B cell (primary cell): ENCODE measurements at regions not wholly inside any gene's neighbourhood (a gene's known extent, or its start where the extent isn't known, plus 50 kb on each side); places are given as distances from the start of the nearest gene placed in this dataset.

Source experiments
- ATAC-seq: fragments of 200-7000 bp; cut with Tn5 transposase; one replicate; pipeline ENCODE4 v1.10.0; 2021; ENCODE audit warnings: low read depth, mild to moderate bottlenecking, moderate number of reproducible peaks, moderate library complexity
- CTCF ChIA-PET: fragments of 350-600 bp; sonication (Branson Sonifier 250); formaldehyde crosslinking; loops from one replicate; lab custom pipeline; 2021; ENCODE audit warnings: antibody characterized with exemption, inconsistent platforms; lab: Charles Lee
- POLR2A ChIA-PET: fragments of 350-600 bp; sonication (Branson Sonifier 250); formaldehyde crosslinking; loops from one replicate; lab custom pipeline; 2021; ENCODE audit warnings: antibody characterized with exemption; lab: Charles Lee
- DNase-seq: peaks from one replicate; pipeline ENCODE4 v3.0.0; 2013
- H2AFZ ChIP-seq: 2 replicates; pipeline ENCODE4 v1.6.1; 2012; ENCODE audit warnings: mild to moderate bottlenecking, low read depth, low read length; ENCODE audit not compliant: insufficient read depth, poor library complexity, severe bottlenecking
- H3K27ac ChIP-seq, 2 donors: 1 replicate in 1 of 2; 2 replicates in 1 of 2; pipeline ENCODE4 v1.5.1; 2012 to 2013; ENCODE audit warnings: low read length in 2 of 2, mild to moderate bottlenecking in 2 of 2, moderate library complexity in 1 of 2
- H3K27me3 ChIP-seq, 4 experiments: fragments of 200-600 bp in 1 of 4; sonication (generic) in 1 of 4; replicated peaks in 1 of 4; 1 replicate in 2 of 4; 2 replicates in 2 of 4; pipeline versions ENCODE4 v1.6.1 to v1.7.0; 2013 to 2016; ENCODE audit warnings: low read length in 3 of 4, mild to moderate bottlenecking in 2 of 4, mixed read lengths in 1 of 4, moderate library complexity in 1 of 4; ENCODE audit not compliant: insufficient read depth in 4 of 4, control insufficient read depth in 3 of 4; ENCODE audit errors: control extremely low read depth in 1 of 4
- H3K36me3 ChIP-seq, 2 experiments: replicated peaks in 1 of 2; 1 replicate in 1 of 2; 2 replicates in 1 of 2; pipeline versions ENCODE4 v1.6.1 to v1.7.1; 2013; ENCODE audit warnings: low read length in 1 of 2; ENCODE audit not compliant: insufficient read depth in 2 of 2, control insufficient read depth in 1 of 2; ENCODE audit errors: control extremely low read depth in 1 of 2, extremely low read depth in 1 of 2
- H3K4me1 ChIP-seq, 2 donors: fragments of 200-600 bp in 1 of 2; sonication (generic) in 1 of 2; 1 replicate in 1 of 2; 2 replicates in 1 of 2; pipeline versions ENCODE4 v1.5.1 to v1.6.1; 2013 to 2017; ENCODE audit warnings: low read length in 2 of 2; ENCODE audit not compliant: control insufficient read depth in 2 of 2, insufficient read depth in 2 of 2
- H3K4me2 ChIP-seq: replicated peaks from 2 replicates; pipeline ENCODE3; 2012; ENCODE audit warnings: mild to moderate bottlenecking, low read depth, low read length; ENCODE audit not compliant: poor library complexity, severe bottlenecking
- H3K4me3 ChIP-seq, 5 experiments: fragments of 200-600 bp in 1 of 5; sonication (generic) in 1 of 5; 1 replicate in 3 of 5; 2 replicates in 2 of 5; pipeline versions ENCODE4 v1.5.1 to v1.7.0; 2011 to 2016; ENCODE audit warnings: low read length in 4 of 5, mild to moderate bottlenecking in 4 of 5, low read depth in 2 of 5, control low read depth in 1 of 5, moderate library complexity in 1 of 5; ENCODE audit not compliant: insufficient read depth in 1 of 5; ENCODE audit errors: control extremely low read depth in 1 of 5, extremely low read depth in 1 of 5
- H3K79me2 ChIP-seq: fragments of 200-600 bp; sonication (generic); one replicate; pipeline ENCODE4 v1.6.0; 2016; ENCODE audit warnings: low read length; ENCODE audit not compliant: control insufficient read depth, insufficient read depth
- H3K9ac ChIP-seq: fragments of 200-600 bp; sonication (generic); 2 replicates; pipeline ENCODE4 v1.6.1; 2017; ENCODE audit warnings: mild to moderate bottlenecking, low read length, moderate library complexity
- H3K9me3 ChIP-seq, 3 donors: one replicate each; pipeline versions ENCODE4 v1.6.1 to v1.7.1; 2013; ENCODE audit warnings: low read length in 2 of 3; ENCODE audit not compliant: control insufficient read depth in 2 of 3, insufficient read depth in 1 of 3; ENCODE audit errors: control extremely low read depth in 1 of 3
- H4K20me1 ChIP-seq: 2 replicates; pipeline ENCODE4 v1.6.0; 2012; ENCODE audit warnings: mild to moderate bottlenecking, low read length; ENCODE audit not compliant: insufficient read depth, control insufficient read depth, poor library complexity, severe bottlenecking
- H3K27ac Mint-ChIP-seq: one replicate; pipeline ENCODE4 v1.8.0; 2021; ENCODE audit warnings: mixed read lengths
- H3K27me3 Mint-ChIP-seq: one replicate; pipeline ENCODE4 v1.8.0; 2021; ENCODE audit warnings: mixed read lengths
- H3K4me1 Mint-ChIP-seq: one replicate; pipeline ENCODE4 v1.8.0; 2021; ENCODE audit warnings: mixed read lengths
- H3K4me3 Mint-ChIP-seq: one replicate; pipeline ENCODE4 v1.8.0; 2021; ENCODE audit warnings: mixed read lengths
- H3K9me3 Mint-ChIP-seq: one replicate; pipeline ENCODE4 v1.8.0; 2022; ENCODE audit warnings: mixed read lengths; ENCODE audit not compliant: insufficient read depth
- CTCF ChIP-seq: fragments of 200-600 bp; IDR thresholded peaks from one replicate; pipeline ENCODE4 v1.8.0; 2022; ENCODE audit warnings: antibody characterized with exemption, mild to moderate bottlenecking
- EZH2 ChIP-seq: IDR thresholded peaks from 2 replicates; pipeline ENCODE4 v1.6.1; 2012; ENCODE audit warnings: borderline replicate concordance, low read depth, mild to moderate bottlenecking, moderate library complexity, low read length; ENCODE audit not compliant: insufficient read depth, poor library complexity, severe bottlenecking
- WGBS: methylation state at CpG from one replicate; pipeline ENCODE4 v1.1.5; 2013; ENCODE audit warnings: missing lambda C conversion rate; ENCODE audit not compliant: insufficient coverage; 5-methylcytosine and 5-hydroxymethylcytosine counted together
- intact Hi-C: fragments of 100-400 bp; cut with micrococcal nuclease; formaldehyde crosslinking; loops from one replicate; pipeline ENCODE4 v1.10.0; 2022

- Histone ChIP-seq H3K9ac (no peak overlapping the region), H3K4me2 (no peak overlapping the region), H3K36me3 (no peaks in the 10 kb centered on the region), H3K4me3 (no peak overlapping the region), H3K79me2 (no peaks in the 10 kb centered on the region), H3K27ac (no peak overlapping the region), H3K4me1 (no peaks in the 10 kb centered on the region), H4K20me1 (no peaks in the 10 kb centered on the region), H3K27me3 (no peaks in the 10 kb centered on the region), H3K9me3 (no peaks in the 10 kb centered on the region), H2AFZ (no peak overlapping the region)
- Mint-ChIP-seq H3K4me1 (no peaks in the 10 kb centered on the region), H3K9me3 (no peaks in the 10 kb centered on the region), H3K27ac (no peak overlapping the region), H3K4me3 (no peak overlapping the region), H3K27me3 (no peaks in the 10 kb centered on the region)
- ChIA-PET POLR2A (interaction anchor here (0.5 kb wide), 1 partner anchor 319 kb away, joined by 5 read pairs; no protein-coding TSS in a partner anchor), CTCF (no interaction called here)
- no peak for ATAC-seq
- DNase-seq = no peak
- TF ChIP-seq EZH2 (no peak), CTCF (no peak)
- no CpG with 5 or more reads among the region's 1 CpG for WGBS
- intact Hi-C loops = no loop called here
Measured at GRCh38 chr3:168834558-168834957, 738.8 kb upstream of the GOLIM4 start.

GRCh38 chr3:168828943-168829342 is 733.2 kb upstream of the GOLIM4 start:
- no peaks in the 10 kb centered on the region for H4K20me1 ChIP-seq
- H3K9ac ChIP-seq = no peak overlapping the region
- Mint-ChIP-seq H3K27ac (no peak overlapping the region), H3K4me1 (no peaks in the 10 kb centered on the region), H3K9me3 (no peaks in the 10 kb centered on the region), H3K4me3 (no peak overlapping the region), H3K27me3 (no peaks in the 10 kb centered on the region)
- intact Hi-C loops = no loop called here
- no peaks in the 10 kb centered on the region for H3K27me3 ChIP-seq
- no peaks in the 10 kb centered on the region for H3K36me3 ChIP-seq
- H3K79me2 ChIP-seq = no peaks in the 10 kb centered on the region
- H3K27ac ChIP-seq = no peak overlapping the region
- 62% methylated on average over 3 of the region's 5 CpGs for WGBS
- ChIA-PET CTCF (no interaction called here), POLR2A (no interaction called here)
- TF ChIP-seq EZH2 = no peak
- TF ChIP-seq CTCF = no peak
- no peaks in the 10 kb centered on the region for H3K9me3 ChIP-seq
- ATAC-seq = no peak
- no peak overlapping the region for H2AFZ ChIP-seq
- H3K4me2 ChIP-seq = no peak overlapping the region
- no peaks in the 10 kb centered on the region for H3K4me1 ChIP-seq
- H3K4me3 ChIP-seq = no peak overlapping the region
- DNase-seq = no peak
